ENCODE measurements at regions not wholly inside any gene's neighbourhood (a gene's known extent, or its start where the extent isn't known, plus 50 kb on each side); places are given as distances from the start of the nearest gene placed in this dataset.

DNA sequence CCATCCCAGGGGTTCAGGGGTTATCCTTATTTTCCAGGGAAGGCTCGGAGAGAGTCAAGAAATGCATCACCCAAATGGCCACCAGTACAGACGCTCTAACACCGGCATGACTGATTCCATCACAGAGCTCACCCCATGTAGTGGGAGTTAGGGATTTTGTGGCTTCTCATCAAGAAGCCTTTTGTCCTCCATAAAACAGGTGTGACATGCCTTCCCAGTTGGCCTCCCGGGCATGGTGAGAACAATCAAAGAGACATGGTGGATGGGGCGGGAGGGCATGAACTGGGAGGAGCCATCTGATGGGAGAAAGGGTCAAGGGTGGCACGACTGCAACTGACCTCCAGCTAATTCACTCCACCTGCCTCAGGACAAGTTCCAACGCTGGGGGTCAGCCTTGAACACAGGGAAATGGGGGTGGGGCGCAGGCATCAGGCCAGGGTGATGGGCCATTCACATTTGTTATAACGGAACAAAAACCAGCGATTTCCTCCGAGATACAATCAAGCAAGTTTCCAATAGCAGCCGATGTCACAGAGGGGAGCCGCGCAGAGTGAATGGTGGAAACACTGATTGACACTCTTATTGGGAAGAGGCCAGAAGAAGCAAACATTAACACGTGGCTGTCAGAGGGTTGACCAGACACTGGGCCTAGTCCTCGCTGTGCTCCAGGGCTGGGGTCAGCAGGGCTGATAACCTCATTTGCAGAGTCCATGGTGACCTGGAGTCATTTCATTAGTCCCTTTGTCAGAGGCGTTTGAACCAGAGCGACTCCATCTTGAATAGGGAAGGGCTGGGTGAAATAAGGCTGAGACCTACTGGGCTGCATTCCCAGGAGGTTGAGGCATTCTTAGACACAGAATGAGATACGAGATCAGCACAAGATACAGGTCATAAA, 80.5 kb upstream of the HPCAL1 start:
- intact Hi-C loops (cut with DNase I), result no loop called here
- Histone ChIP-seq H3K36me3 (replicated peaks in 1 of 2) (no peaks in the 10 kb centered on the region), H3K27me3 (no peaks in the 10 kb centered on the region), H3K4me1 (replicated peaks in 1 of 2) (no peaks in the 10 kb centered on the region), H3K9me3 (replicated peaks in 1 of 3) (no peaks in the 10 kb centered on the region), H3K4me3 (no peak overlapping the region), H3K27ac (no peak overlapping the region)
- no peak for DNase-seq
- 78 to 86% (median 82%) methylated on average over 19 of the region's 19 CpGs for WGBS, 4 donors
- TF ChIP-seq, protein P1, sequence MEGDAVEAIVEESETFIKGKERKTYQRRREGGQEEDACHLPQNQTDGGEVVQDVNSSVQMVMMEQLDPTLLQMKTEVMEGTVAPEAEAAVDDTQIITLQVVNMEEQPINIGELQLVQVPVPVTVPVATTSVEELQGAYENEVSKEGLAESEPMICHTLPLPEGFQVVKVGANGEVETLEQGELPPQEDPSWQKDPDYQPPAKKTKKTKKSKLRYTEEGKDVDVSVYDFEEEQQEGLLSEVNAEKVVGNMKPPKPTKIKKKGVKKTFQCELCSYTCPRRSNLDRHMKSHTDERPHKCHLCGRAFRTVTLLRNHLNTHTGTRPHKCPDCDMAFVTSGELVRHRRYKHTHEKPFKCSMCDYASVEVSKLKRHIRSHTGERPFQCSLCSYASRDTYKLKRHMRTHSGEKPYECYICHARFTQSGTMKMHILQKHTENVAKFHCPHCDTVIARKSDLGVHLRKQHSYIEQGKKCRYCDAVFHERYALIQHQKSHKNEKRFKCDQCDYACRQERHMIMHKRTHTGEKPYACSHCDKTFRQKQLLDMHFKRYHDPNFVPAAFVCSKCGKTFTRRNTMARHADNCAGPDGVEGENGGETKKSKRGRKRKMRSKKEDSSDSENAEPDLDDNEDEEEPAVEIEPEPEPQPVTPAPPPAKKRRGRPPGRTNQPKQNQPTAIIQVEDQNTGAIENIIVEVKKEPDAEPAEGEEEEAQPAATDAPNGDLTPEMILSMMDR (IDR thresholded peaks at IDR 0.05), result no peak

DNA sequence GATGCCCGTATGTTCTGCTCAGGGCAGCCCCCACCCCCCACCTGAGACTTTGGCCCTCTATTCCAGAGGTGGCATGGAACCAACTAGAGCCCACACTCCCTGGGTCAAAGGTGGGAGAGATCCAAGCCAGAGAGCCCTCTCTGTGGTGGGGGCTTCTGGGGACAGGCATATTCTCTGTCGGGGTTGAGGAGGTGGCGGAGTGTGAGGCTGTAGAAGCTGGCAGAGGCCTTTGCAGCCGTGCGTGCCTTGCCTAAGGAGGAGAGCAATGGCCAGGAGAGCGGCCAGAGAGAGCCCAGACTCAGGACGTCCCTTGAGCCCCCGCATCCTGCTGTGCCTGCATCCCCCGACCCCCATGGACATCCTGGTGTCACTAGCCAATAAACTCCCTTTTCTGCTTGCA, 79.2 kb upstream of the HPCAL1 start:
- Histone ChIP-seq H3K27me3 (no peaks in the 10 kb centered on the region), H3K4me1 (replicated peaks in 1 of 2) (no peaks in the 10 kb centered on the region), H3K9me3 (replicated peaks in 1 of 3) (no peaks in the 10 kb centered on the region), H3K36me3 (replicated peaks in 1 of 2) (no peaks in the 10 kb centered on the region), H3K27ac (no peak overlapping the region), H3K4me3 (no peak overlapping the region)
- WGBS, 4 donors, result 82 to 88% (median 83%) methylated on average over 7 to 9 of the region's 9 CpGs
- TF ChIP-seq, protein P1 (IDR thresholded peaks at IDR 0.05), result no peak
- TF ChIP-seq POLR2A (IDR thresholded peaks at IDR 0.05), result no peak
- intact Hi-C loops (cut with DNase I), result no loop called here
- no peak for DNase-seq

DNA sequence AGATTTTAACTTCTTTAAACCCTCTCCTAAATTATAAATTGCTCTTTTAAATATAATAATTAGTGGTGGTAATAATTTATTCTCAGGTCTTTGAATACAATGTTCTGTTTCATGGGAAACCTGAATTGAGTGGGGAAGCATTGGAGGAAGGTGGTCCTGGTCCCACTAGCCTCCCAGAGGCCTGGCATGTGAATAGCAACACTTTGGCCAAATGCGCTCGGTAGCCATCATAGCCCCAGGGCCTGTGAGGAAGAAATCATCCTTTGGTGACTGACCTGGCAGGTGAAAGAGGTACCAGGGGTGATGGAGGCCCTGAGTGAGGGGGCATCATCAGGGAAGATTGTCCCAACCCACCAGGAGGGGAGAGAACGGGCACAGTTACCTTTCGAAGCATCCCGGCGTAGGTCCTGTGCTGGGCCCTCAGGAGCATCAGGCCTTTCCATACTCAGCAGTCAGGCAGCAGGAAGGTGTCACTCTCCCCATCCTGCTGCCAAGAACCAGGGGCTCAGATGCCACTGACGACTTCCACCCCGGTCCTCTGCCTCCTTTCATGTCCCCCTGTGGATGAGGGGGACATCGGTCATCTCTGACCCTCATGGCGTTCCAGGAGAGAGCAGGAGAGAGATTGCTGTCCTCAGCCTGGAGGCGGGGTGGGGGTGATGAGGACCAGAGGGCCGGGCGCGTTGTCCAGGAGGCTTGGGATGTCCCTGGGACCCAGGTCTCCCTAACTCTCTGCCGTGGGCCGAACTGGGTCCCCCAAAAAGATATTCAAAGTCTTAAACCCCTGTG, 78.6 kb upstream of the HPCAL1 start:
- TF ChIP-seq, protein P1 (IDR thresholded peaks at IDR 0.05), result no peak
- TF ChIP-seq POLR2A (IDR thresholded peaks at IDR 0.05), result no peak
- intact Hi-C loops (cut with DNase I), result no loop called here
- no peak for DNase-seq

GRCh38 chr2:10224734-10225133, 78.0 kb upstream of the HPCAL1 start:
- TF ChIP-seq, protein P1 (IDR thresholded peaks at IDR 0.05), result no peak
- no peak for TF ChIP-seq POLR2A (IDR thresholded peaks at IDR 0.05)
- no peak for DNase-seq
- Histone ChIP-seq H3K27me3 (no peaks in the 10 kb centered on the region), H3K4me3 (no peak overlapping the region), H3K27ac (no peak overlapping the region), H3K36me3 (replicated peaks in 1 of 2) (no peaks in the 10 kb centered on the region), H3K4me1 (replicated peaks in 1 of 2) (no peaks in the 10 kb centered on the region), H3K9me3 (replicated peaks in 1 of 3) (no peaks in the 10 kb centered on the region)
- WGBS, 4 donors, result 95 to 98% (median 95%) methylated on average over 7 of the region's 7 CpGs
- intact Hi-C loops (cut with DNase I), result no loop called here

More for the DNA sequence above, 78.6 kb upstream of the HPCAL1 start:
- H3K4me3 ChIP-seq, result no peak overlapping the region
- no peaks in the 10 kb centered on the region for H3K9me3 ChIP-seq (replicated peaks in 1 of 3)
- H3K4me1 ChIP-seq (replicated peaks in 1 of 2), result no peaks in the 10 kb centered on the region
- 90 to 95% (median 94%) methylated on average over 12 to 16 of the region's 16 CpGs for WGBS, 4 donors
- no peaks in the 10 kb centered on the region for H3K36me3 ChIP-seq (replicated peaks in 1 of 2)
- H3K27ac ChIP-seq, result no peak overlapping the region
- H3K27me3 ChIP-seq, result no peaks in the 10 kb centered on the region

All from adrenal gland (tissue), 9 donors.